ENCODE measurements at regions not wholly inside any gene's neighbourhood (a gene's known extent, or its start where the extent isn't known, plus 50 kb on each side); places are given as distances from the start of the nearest gene placed in this dataset.

DNA sequence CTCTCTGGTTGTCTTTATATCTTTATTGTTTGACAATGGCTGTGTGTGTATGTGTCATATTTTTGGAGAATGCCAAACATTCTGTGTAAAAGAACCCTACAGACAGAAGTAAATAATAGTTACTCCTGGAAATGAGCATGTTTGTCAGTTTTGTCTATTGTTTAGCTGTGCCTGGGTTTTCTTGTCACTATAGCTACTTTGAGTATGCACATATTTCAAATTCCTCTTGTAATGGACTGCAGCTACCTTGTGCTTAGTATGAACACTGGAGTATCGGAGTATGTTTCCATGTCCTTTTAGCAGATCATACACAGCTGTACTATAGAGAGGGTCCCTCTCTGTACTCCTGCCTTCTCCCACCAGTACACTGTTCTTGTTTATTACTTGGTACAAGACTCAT, 58.0 kb upstream of the DOCK10 start:
- peaks cover 8% of the 10 kb centered on the region for H3K27me3 Mint-ChIP-seq (ENCODE audit: low read depth)
- peaks cover 4% of the 10 kb centered on the region for H3K9me3 Mint-ChIP-seq
- no peaks in the 10 kb centered on the region for H3K4me1 Mint-ChIP-seq (ENCODE audit: low read depth)
- intact Hi-C loops (cut with micrococcal nuclease), result no loop called here
- no peak for DNase-seq (ENCODE audit: low spot score)
- no peak overlapping the region for H3K4me3 Mint-ChIP-seq (ENCODE audit: low read depth)
- no peak overlapping the region for H3K27ac Mint-ChIP-seq
- no peaks in the 10 kb centered on the region for H3K36me3 Mint-ChIP-seq (ENCODE audit: low read depth)

DNA sequence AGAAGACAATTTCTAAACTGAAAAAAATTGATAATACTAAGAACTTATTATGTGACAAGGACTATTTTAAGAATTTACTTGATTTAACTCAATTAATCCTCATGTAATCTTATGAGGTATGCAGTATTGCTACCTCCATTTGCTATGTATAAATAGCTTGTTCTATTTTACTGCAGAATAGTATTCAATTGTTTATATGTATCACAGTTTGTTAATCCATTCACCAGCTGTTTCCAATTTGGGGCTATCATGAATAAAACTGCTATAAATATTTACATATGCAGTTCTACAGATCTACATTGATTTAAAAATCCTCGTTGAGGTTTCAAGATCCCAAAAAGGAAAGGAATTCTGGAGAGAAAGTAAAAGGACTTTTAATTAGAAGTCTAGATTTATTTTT, 54.8 kb upstream of the DOCK10 start:
- peaks cover 8% of the 10 kb centered on the region for H3K9me3 Mint-ChIP-seq
- intact Hi-C loops (cut with micrococcal nuclease), result no loop called here
- H3K27me3 Mint-ChIP-seq (ENCODE audit: low read depth), result peaks cover 28% of the 10 kb centered on the region
- H3K27ac Mint-ChIP-seq, result no peak overlapping the region
- no peak overlapping the region for H3K4me3 Mint-ChIP-seq (ENCODE audit: low read depth)
- no peaks in the 10 kb centered on the region for H3K36me3 Mint-ChIP-seq (ENCODE audit: low read depth)
- no peak for DNase-seq (ENCODE audit: low spot score)
- H3K4me1 Mint-ChIP-seq (ENCODE audit: low read depth), result no peaks in the 10 kb centered on the region
